Trophoblast cell (in vitro differentiated cells and primary cell): ENCODE measurements at regions not wholly inside any gene's neighbourhood (a gene's known extent, or its start where the extent isn't known, plus 50 kb on each side); places are given as distances from the start of the nearest gene placed in this dataset.

ENCODE experiments used
- DNase-seq, 2 donors: peaks; one replicate each; pipeline ENCODE4 v3.0.0-alpha.2; 2016
- H2AFZ ChIP-seq: 2 replicates; pipeline ENCODE4 v1.6.1; 2013; ENCODE audit warnings: low read length, moderate library complexity, mild to moderate bottlenecking; ENCODE audit not compliant: insufficient read depth, poor library complexity
- H2AK5ac ChIP-seq: 2 replicates; pipeline ENCODE4 v1.6.1; 2013; ENCODE audit warnings: mild to moderate bottlenecking, low read length
- H2BK120ac ChIP-seq: 2 replicates; pipeline ENCODE4 v1.6.1; 2013; ENCODE audit warnings: low read length, mild to moderate bottlenecking, moderate library complexity; ENCODE audit not compliant: insufficient read depth, poor library complexity
- H2BK12ac ChIP-seq: 2 replicates; pipeline ENCODE4 v1.6.1; 2013; ENCODE audit warnings: mild to moderate bottlenecking, low read length, moderate library complexity
- H2BK5ac ChIP-seq: 2 replicates; pipeline ENCODE4 v1.6.1; 2013; ENCODE audit warnings: low read length, low read depth, moderate library complexity, mild to moderate bottlenecking; ENCODE audit not compliant: poor library complexity
- H3K14ac ChIP-seq: 2 replicates; pipeline ENCODE4 v1.6.1; 2013; ENCODE audit warnings: mild to moderate bottlenecking, low read length
- H3K18ac ChIP-seq: 2 replicates; pipeline ENCODE4 v1.6.1; 2013; ENCODE audit warnings: mild to moderate bottlenecking, low read length
- H3K23ac ChIP-seq: 2 replicates; pipeline ENCODE4 v1.6.1; 2013; ENCODE audit warnings: low read length
- H3K27ac ChIP-seq: 2 replicates; pipeline ENCODE4 v1.5.1; 2013; ENCODE audit warnings: low read depth, mild to moderate bottlenecking, inconsistent platforms, low read length, moderate library complexity
- H3K27me3 ChIP-seq: 2 replicates; pipeline ENCODE4 v1.6.1; 2013; ENCODE audit warnings: inconsistent platforms, mild to moderate bottlenecking, low read length, moderate library complexity; ENCODE audit not compliant: insufficient read depth
- H3K36me3 ChIP-seq, 2 experiments: 1 replicate in 1 of 2; 2 replicates in 1 of 2; pipeline ENCODE4 v1.6.1; 2013; ENCODE audit warnings: low read length in 2 of 2, mild to moderate bottlenecking in 2 of 2, moderate library complexity in 1 of 2; ENCODE audit not compliant: insufficient read depth in 2 of 2, control insufficient read depth in 1 of 2
- H3K4ac ChIP-seq: 2 replicates; pipeline ENCODE4 v1.6.1; 2013; ENCODE audit warnings: low read depth, mild to moderate bottlenecking, low read length, moderate library complexity
- H3K4me1 ChIP-seq, 2 experiments: 1 replicate in 1 of 2; 2 replicates in 1 of 2; pipeline ENCODE4 v1.6.1; 2013; ENCODE audit warnings: low read length in 2 of 2, mild to moderate bottlenecking in 2 of 2, moderate library complexity in 1 of 2; ENCODE audit not compliant: insufficient read depth in 2 of 2, control insufficient read depth in 1 of 2
- H3K4me2 ChIP-seq: 2 replicates; pipeline ENCODE4 v1.6.1; 2013; ENCODE audit warnings: inconsistent platforms, mild to moderate bottlenecking, low read length, moderate library complexity
- H3K4me3 ChIP-seq: 2 replicates; pipeline ENCODE4 v1.5.1; 2013; ENCODE audit warnings: mild to moderate bottlenecking, low read depth, low read length, inconsistent platforms
- H3K79me1 ChIP-seq: one replicate; pipeline ENCODE4 v1.6.1; 2013; ENCODE audit warnings: low read length
- H3K79me2 ChIP-seq: 2 replicates; pipeline ENCODE4 v1.6.1; 2013; ENCODE audit warnings: low read length, mild to moderate bottlenecking; ENCODE audit not compliant: control insufficient read depth, insufficient read depth, poor library complexity
- H3K9ac ChIP-seq: 2 replicates; pipeline ENCODE4 v1.6.1; 2013; ENCODE audit warnings: mild to moderate bottlenecking, low read length
- H3K9me3 ChIP-seq: 2 replicates; pipeline ENCODE4 v1.6.1; 2013; ENCODE audit warnings: low read depth, mild to moderate bottlenecking, control low read depth, inconsistent platforms, low read length; ENCODE audit not compliant: insufficient read depth
- H4K12ac ChIP-seq: 2 replicates; pipeline ENCODE4 v1.6.1; 2013; ENCODE audit warnings: low read depth, mild to moderate bottlenecking, low read length, moderate library complexity
- H4K8ac ChIP-seq: 2 replicates; pipeline ENCODE4 v1.6.1; 2013; ENCODE audit warnings: low read depth, mild to moderate bottlenecking, low read length, moderate library complexity
- H4K91ac ChIP-seq: one replicate; pipeline ENCODE4 v1.6.1; 2013; ENCODE audit warnings: low read depth, mild to moderate bottlenecking, low read length, moderate library complexity
- WGBS: extraction: QIAGEN DNeasy Blood & Tissue Kit; methylation state at CpG from one replicate; pipeline ENCODE4 v1.1.7; 2013; ENCODE audit warnings: missing lambda C conversion rate; ENCODE audit not compliant: insufficient read length, insufficient coverage; ENCODE audit errors: extremely low coverage; 5-methylcytosine and 5-hydroxymethylcytosine counted together

GRCh38 chr18:57209713-57210106 is 62.8 kb downstream of the BOD1L2 start:
- H3K27ac ChIP-seq: peak overlapping the region; percentile 72
- H2BK12ac ChIP-seq: peak overlapping the region; percentile 23
- H3K4me2 ChIP-seq: peak overlapping the region; percentile 39
- H3K14ac ChIP-seq: peak overlapping the region; percentile 22
- H2AK5ac ChIP-seq: no peak overlapping the region
- H3K9me3 ChIP-seq: no peaks in the 10 kb centered on the region
- H3K79me1 ChIP-seq: peaks cover 15% of the 10 kb centered on the region
- peak overlapping the region; percentile 67 for H2BK5ac ChIP-seq
- H3K79me2 ChIP-seq: no peaks in the 10 kb centered on the region
- no peak overlapping the region for H3K4me3 ChIP-seq
- WGBS: no CpG with 5 or more reads among the region's 10 CpGs
- peak overlapping the region; percentile 12 for H2BK120ac ChIP-seq
- H4K91ac ChIP-seq: peak overlapping the region; percentile 45
- no peak overlapping the region for H3K9ac ChIP-seq
- H4K8ac ChIP-seq: peak overlapping the region; percentile 42
- H3K36me3 ChIP-seq: no peaks in the 10 kb centered on the region
- no peak for DNase-seq
- no peak overlapping the region for H3K23ac ChIP-seq
- peaks cover 27 to 29% of the 10 kb centered on the region in 2 experiments for H3K4me1 ChIP-seq
- H3K4ac ChIP-seq: no peak overlapping the region
- peak overlapping the region; percentile 23 for H2AFZ ChIP-seq
- peak overlapping the region; percentile 8 for H3K18ac ChIP-seq
- no peak overlapping the region for H4K12ac ChIP-seq
- no peaks in the 10 kb centered on the region for H3K27me3 ChIP-seq

DNA sequence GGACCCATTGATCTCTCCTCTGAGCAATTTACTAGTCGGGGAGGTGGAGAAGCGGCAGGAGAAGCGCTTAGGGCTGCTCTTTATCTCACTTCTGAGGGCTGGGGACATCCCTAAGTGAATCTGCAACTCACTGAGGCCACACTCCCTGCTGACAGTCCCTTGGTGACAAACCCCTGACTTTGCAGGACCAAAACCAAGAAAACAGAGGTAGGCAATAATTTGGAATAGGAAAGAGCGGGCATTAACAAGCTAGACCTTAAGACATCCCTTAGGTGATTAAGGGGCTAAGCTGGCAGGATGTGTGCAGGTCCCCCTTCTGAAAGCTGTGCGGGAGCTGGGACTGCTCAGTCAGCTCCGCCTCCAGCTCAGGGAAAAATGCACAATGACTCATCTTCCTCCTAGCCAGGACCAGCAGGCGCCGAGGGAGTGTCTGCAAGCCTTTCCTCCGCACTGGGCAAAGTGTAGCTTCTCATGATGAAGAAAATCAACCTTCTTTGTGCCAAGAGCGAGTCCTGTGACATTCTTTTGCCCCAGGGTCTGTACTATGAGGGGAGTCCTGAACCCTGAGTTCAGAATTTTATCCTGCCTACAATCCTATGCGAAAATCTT is 63.3 kb downstream of the BOD1L2 start:
- Histone ChIP-seq H4K91ac (peak overlapping the region; percentile 45), H3K4me3 (no peak overlapping the region), H3K23ac (no peak overlapping the region), H3K27me3 (no peaks in the 10 kb centered on the region), H3K36me3 (no peaks in the 10 kb centered on the region), H2BK5ac (peak overlapping the region; percentile 67), H2BK12ac (peak overlapping the region; percentile 23), H2BK120ac (peak overlapping the region; percentile 12), H4K12ac (no peak overlapping the region), H3K4me1 (peaks cover 27 to 29% of the 10 kb centered on the region in 2 experiments), H3K9me3 (no peaks in the 10 kb centered on the region), H2AFZ (peak overlapping the region; percentile 23), H2AK5ac (no peak overlapping the region), H3K79me1 (peaks cover 15% of the 10 kb centered on the region), H4K8ac (peak overlapping the region; percentile 42), H3K14ac (peak overlapping the region; percentile 22), H3K4me2 (peak overlapping the region; percentile 39), H3K79me2 (no peaks in the 10 kb centered on the region), H3K27ac (peak overlapping the region; percentile 85), H3K4ac (no peak overlapping the region), H3K9ac (no peak overlapping the region), H3K18ac (peak overlapping the region; percentile 8)
- no CpG with 5 or more reads among the region's 11 CpGs for WGBS
- DNase-seq: peak; percentile 78 to 86

DNA sequence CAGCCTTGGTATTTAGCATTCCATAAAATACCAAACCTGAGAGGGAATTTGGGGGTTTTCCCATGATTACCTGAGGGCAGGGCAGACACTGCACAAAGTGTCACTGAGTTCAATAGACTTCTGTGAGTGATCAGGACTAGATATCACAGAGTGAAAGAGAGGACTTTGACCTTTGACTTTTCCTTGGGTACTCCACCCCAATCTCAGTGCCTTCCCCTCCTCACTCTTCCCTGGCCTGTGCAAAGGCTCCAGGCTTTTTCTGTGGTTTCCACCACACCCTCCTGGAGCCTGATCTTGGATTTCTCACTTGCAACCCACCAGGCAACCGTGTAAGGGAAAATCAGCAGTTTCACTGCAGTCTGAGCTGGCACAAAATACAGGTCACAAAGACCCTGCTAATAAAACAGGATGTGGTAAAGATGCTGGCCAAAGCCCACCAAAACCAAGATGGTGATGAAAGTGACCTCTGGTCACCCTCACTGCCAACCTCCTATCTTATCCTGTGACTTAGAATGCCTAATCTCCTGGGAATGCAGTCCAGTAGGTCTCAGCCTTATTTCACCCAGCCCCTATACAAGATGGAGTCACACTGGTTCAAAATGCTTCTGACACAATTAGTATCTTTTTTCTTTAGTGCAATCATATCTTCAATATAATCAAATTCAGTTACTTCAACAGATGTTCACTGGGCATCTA is 64.0 kb downstream of the BOD1L2 start:
- Histone ChIP-seq H3K4ac (no peak overlapping the region), H3K36me3 (no peaks in the 10 kb centered on the region), H3K18ac (no peak overlapping the region), H3K9me3 (no peaks in the 10 kb centered on the region), H3K9ac (no peak overlapping the region), H2AFZ (no peak overlapping the region), H3K4me1 (peaks cover 27 to 29% of the 10 kb centered on the region in 2 experiments), H3K79me2 (no peaks in the 10 kb centered on the region), H3K79me1 (peaks cover 15% of the 10 kb centered on the region), H2BK5ac (peak overlapping the region; percentile 37), H4K8ac (peak overlapping the region; percentile 16), H3K4me3 (no peak overlapping the region), H2BK120ac (no peak overlapping the region), H4K12ac (no peak overlapping the region), H4K91ac (no peak overlapping the region), H3K14ac (no peak overlapping the region), H3K4me2 (peak overlapping the region; percentile 7), H3K27me3 (no peaks in the 10 kb centered on the region), H2BK12ac (peak overlapping the region; percentile 37), H3K23ac (no peak overlapping the region), H3K27ac (peak overlapping the region; percentile 85), H2AK5ac (no peak overlapping the region)
- peak in 1 of 2 donors; percentile 52 for DNase-seq
- no CpG with 5 or more reads among the region's 1 CpG for WGBS

DNA sequence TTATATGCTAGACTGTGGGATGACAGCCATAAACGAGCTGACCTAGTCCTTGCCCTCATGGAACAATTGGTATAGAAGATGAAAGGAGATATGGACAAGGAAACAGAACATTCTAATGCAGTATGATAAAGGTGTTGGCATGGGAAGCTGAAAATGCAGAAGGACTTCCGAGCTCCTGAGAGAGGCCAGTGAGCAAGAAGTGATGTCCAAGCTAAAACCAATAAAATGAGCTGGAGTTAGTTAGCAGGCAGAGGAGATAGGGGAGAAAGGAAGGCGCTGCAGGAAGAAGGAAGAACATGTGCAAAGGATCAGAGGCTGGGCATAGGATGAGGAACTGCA is 64.5 kb downstream of the BOD1L2 start:
- Histone ChIP-seq H2BK5ac (peak overlapping the region; percentile 22), H3K27me3 (no peaks in the 10 kb centered on the region), H3K4me3 (no peak overlapping the region), H2BK12ac (peak overlapping the region; percentile 47), H2AK5ac (no peak overlapping the region), H3K23ac (no peak overlapping the region), H4K8ac (no peak overlapping the region), H3K4me2 (no peak overlapping the region), H2BK120ac (no peak overlapping the region), H3K79me2 (no peaks in the 10 kb centered on the region), H3K9ac (no peak overlapping the region), H4K12ac (no peak overlapping the region), H3K36me3 (no peaks in the 10 kb centered on the region), H2AFZ (no peak overlapping the region), H4K91ac (peak overlapping the region; percentile 17), H3K79me1 (peaks cover 15% of the 10 kb centered on the region), H3K4ac (no peak overlapping the region), H3K14ac (no peak overlapping the region), H3K9me3 (no peaks in the 10 kb centered on the region), H3K18ac (no peak overlapping the region), H3K27ac (peak overlapping the region; percentile 85), H3K4me1 (peaks cover 27 to 29% of the 10 kb centered on the region in 2 experiments)
- DNase-seq: no peak
- WGBS: no CpG with 5 or more reads among the region's 3 CpGs
